GM20000 (cell line): ENCODE measurements at regions not wholly inside any gene's neighbourhood (a gene's known extent, or its start where the extent isn't known, plus 50 kb on each side); places are given as distances from the start of the nearest gene placed in this dataset.

Experiments used
- DNase-seq: peaks from one replicate; pipeline ENCODE4 v3.0.0; 2012; ENCODE audit warnings: low spot score
- TF ChIP-seq, protein P1 (sequence below): IDR thresholded peaks from 2 replicates; pipeline ENCODE4 v1.5.1; 2012; ENCODE audit warnings: mild to moderate bottlenecking, control low read depth; ENCODE audit errors: extremely low read depth, missing control alignments

- TF ChIP-seq, protein P1, sequence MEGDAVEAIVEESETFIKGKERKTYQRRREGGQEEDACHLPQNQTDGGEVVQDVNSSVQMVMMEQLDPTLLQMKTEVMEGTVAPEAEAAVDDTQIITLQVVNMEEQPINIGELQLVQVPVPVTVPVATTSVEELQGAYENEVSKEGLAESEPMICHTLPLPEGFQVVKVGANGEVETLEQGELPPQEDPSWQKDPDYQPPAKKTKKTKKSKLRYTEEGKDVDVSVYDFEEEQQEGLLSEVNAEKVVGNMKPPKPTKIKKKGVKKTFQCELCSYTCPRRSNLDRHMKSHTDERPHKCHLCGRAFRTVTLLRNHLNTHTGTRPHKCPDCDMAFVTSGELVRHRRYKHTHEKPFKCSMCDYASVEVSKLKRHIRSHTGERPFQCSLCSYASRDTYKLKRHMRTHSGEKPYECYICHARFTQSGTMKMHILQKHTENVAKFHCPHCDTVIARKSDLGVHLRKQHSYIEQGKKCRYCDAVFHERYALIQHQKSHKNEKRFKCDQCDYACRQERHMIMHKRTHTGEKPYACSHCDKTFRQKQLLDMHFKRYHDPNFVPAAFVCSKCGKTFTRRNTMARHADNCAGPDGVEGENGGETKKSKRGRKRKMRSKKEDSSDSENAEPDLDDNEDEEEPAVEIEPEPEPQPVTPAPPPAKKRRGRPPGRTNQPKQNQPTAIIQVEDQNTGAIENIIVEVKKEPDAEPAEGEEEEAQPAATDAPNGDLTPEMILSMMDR = no peak
- no peak for DNase-seq
Observed at GRCh38 chr12:59122784-59123183, 202.5 kb upstream of the LRIG3 start.

GRCh38 chr12:59121451-59121850 lies 201.1 kb upstream of the LRIG3 start:
- no peak for DNase-seq
- TF ChIP-seq, protein P1 = no peak

GRCh38 chr12:59119676-59120075 lies 199.4 kb upstream of the LRIG3 start:
- TF ChIP-seq, protein P1 = no peak
- DNase-seq = no peak

- TF ChIP-seq, protein P1 = no peak
- no peak for DNase-seq
Observed at GRCh38 chr12:59118356-59118755, 198.1 kb upstream of the LRIG3 start.

- TF ChIP-seq, protein P1 = no peak
- no peak for DNase-seq
Observed at GRCh38 chr12:59115995-59116394, 195.7 kb upstream of the LRIG3 start.

DNA sequence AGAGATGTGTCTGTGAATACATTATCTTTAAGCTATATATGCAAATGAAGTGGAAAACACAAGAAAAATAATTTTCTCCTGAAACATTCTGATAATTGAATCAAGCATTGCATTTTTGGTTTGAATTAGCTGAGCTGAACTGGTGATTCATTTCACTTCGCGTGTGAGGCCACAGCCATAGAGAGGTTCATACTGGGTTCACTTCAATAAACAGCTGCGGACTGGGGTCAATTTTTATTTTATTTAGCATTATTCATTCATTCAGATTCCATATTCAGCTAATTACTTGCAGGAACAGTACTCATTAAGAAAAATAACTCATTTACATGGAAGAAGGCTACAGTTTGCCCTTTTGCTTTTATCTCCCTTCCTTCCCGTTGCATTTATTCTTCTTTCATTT lies 195.2 kb upstream of the LRIG3 start:
- DNase-seq = no peak
- TF ChIP-seq, protein P1 = no peak

GRCh38 chr12:59113831-59114615 lies 193.7 kb upstream of the LRIG3 start:
- TF ChIP-seq, protein P1 = peak; percentile 80
- peak; percentile 64 for DNase-seq
